ENCODE measurements at regions not wholly inside any gene's neighbourhood (a gene's known extent, or its start where the extent isn't known, plus 50 kb on each side); places are given as distances from the start of the nearest gene placed in this dataset.

- no peak for ATAC-seq
These were observed 104.5 kb downstream of the NGF start for GRCh38 chr1:115233598-115233997.

DNA sequence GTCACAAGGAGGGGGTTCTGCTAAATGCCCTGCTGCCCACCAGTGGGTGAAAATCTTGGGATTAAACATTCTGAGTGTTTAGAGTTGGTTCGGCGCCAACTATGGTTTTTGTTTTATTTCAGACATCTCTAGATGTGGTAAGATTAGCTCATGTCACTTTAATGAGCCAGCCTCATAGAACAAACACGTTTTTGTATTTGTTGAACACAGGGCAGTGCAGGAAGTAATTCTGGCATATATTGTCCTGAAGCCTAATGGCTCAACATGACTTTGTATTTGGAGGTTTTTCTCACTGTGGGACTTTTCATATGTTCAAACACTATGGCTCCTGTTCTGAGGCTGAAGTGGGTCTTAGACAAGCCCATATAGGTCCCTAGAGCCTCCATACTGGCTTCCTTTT, 107.8 kb downstream of the NGF start:
- no peaks in the 10 kb centered on the region for H3K4me1 ChIP-seq
- TF ChIP-seq, protein P1, sequence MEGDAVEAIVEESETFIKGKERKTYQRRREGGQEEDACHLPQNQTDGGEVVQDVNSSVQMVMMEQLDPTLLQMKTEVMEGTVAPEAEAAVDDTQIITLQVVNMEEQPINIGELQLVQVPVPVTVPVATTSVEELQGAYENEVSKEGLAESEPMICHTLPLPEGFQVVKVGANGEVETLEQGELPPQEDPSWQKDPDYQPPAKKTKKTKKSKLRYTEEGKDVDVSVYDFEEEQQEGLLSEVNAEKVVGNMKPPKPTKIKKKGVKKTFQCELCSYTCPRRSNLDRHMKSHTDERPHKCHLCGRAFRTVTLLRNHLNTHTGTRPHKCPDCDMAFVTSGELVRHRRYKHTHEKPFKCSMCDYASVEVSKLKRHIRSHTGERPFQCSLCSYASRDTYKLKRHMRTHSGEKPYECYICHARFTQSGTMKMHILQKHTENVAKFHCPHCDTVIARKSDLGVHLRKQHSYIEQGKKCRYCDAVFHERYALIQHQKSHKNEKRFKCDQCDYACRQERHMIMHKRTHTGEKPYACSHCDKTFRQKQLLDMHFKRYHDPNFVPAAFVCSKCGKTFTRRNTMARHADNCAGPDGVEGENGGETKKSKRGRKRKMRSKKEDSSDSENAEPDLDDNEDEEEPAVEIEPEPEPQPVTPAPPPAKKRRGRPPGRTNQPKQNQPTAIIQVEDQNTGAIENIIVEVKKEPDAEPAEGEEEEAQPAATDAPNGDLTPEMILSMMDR (IDR thresholded peaks at IDR 0.05) = no peak
- H3K27me3 ChIP-seq = no peaks in the 10 kb centered on the region
- no peak overlapping the region for H3K27ac ChIP-seq
- H3K9me3 ChIP-seq = no peaks in the 10 kb centered on the region
- no peaks in the 10 kb centered on the region for H3K36me3 ChIP-seq
- intact Hi-C loops (cut with DNase I) = no loop called here
- no peak for DNase-seq
- no peak for ATAC-seq
- no peak overlapping the region for H3K4me3 ChIP-seq

More at GRCh38 chr1:115233598-115233997, 104.5 kb downstream of the NGF start:
- TF ChIP-seq, protein P1 (IDR thresholded peaks at IDR 0.05) = no peak
- H3K9me3 ChIP-seq = no peaks in the 10 kb centered on the region
- H3K27ac ChIP-seq = no peak overlapping the region
- no peaks in the 10 kb centered on the region for H3K4me1 ChIP-seq
- no peak for DNase-seq
- intact Hi-C loops (cut with DNase I) = no loop called here
- H3K36me3 ChIP-seq = no peaks in the 10 kb centered on the region
- no peak overlapping the region for H3K4me3 ChIP-seq
- H3K27me3 ChIP-seq = no peaks in the 10 kb centered on the region

DNA sequence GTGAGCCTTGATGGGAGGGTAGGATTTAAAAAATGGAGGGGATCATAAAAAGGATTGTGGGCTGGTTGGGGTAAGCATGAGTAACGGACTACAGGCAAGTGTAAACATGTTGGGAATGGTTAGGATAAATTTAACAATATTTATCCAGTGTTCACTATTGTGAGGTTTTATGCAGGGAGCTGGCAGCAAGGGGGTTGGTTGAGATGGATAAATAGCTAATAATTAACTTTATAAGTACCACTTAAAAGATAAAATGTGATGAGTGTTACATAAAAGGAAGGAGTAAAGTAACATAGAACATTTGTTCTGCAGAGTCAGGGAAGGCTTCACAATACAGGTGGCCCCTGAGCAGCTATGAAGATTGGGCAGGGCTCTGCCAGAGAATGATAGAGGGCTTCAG, 109.0 kb downstream of the NGF start:
- TF ChIP-seq, protein P1 (IDR thresholded peaks at IDR 0.05) = no peak
- DNase-seq (peak in 1 of 4 donors; percentile 15), ATAC-seq (peak; percentile 71)
- H3K4me3 ChIP-seq = no peak overlapping the region
- intact Hi-C loops (cut with DNase I) = no loop called here
- no peaks in the 10 kb centered on the region for H3K4me1 ChIP-seq
- H3K36me3 ChIP-seq = no peaks in the 10 kb centered on the region
- H3K27ac ChIP-seq = no peak overlapping the region
- no peaks in the 10 kb centered on the region for H3K9me3 ChIP-seq
- no peaks in the 10 kb centered on the region for H3K27me3 ChIP-seq

DNA sequence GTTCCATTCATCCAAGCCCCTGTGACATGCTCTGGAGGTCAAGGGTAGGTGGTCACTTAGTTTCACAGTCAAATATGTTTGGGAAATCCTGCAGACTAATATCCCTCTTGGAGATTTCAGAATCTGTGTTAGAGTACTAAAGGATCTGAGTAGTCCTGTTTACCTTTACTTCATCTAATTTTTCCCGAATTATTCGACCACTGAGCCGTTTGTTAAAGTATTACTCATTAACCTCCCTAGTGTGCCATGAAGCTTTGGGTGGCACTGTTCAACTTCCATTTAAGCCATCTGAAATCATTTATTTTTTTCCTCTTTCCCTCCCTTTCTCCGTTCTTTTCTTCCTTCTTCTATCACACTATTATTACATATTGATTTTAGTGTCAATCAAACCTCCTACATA, 109.9 kb downstream of the NGF start:
- Histone ChIP-seq H3K27ac (no peak overlapping the region), H3K27me3 (no peaks in the 10 kb centered on the region), H3K4me1 (no peaks in the 10 kb centered on the region), H3K9me3 (no peaks in the 10 kb centered on the region), H3K36me3 (no peaks in the 10 kb centered on the region), H3K4me3 (no peak overlapping the region)
- ATAC-seq (no peak), DNase-seq (no peak)
- intact Hi-C loops (cut with DNase I) = no loop called here
- TF ChIP-seq, protein P1 (IDR thresholded peaks at IDR 0.05) = no peak

DNA sequence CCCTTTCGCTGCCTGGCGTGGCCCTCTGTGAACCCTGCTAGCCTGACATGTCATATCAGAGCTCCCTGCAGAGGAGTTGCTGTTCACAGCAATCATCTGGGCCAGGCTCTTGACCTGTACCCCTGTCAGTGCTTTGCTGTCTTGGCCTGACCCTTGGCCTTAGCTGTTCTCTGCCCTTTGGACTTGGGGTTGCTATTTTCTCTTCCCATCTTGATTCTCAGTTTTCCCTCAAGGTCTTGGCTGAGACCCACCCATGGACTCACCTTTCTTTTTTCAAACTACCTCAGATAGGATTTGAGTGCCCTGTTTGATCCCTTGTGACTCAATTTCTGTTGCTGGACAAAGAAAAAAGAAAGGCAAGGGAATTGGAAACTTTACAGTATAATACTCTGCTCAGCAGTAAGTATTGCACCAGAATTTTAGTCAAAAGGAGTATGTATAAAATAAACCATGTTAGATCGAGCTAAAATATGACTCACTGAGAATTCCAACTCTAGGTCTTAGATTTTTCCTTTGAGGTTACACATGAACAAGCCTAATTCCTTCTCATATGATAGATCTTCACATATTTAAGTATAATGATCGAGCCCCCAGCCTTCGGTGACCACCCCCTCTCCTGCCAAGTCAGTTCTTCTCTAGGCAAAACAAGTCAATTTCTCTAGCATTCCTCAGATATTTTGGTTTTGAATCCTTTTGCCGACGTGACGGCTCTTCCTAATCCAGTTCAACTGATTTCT, 110.5 kb downstream of the NGF start:
- intact Hi-C loops (cut with DNase I) = no loop called here
- TF ChIP-seq, protein P1 (IDR thresholded peaks at IDR 0.05) = no peak

More for the DNA sequence above, 110.5 kb downstream of the NGF start:
- no peaks in the 10 kb centered on the region for H3K9me3 ChIP-seq
- no peak for ATAC-seq
- no peak for DNase-seq
- H3K27me3 ChIP-seq = no peaks in the 10 kb centered on the region
- no peak overlapping the region for H3K27ac ChIP-seq
- no peaks in the 10 kb centered on the region for H3K36me3 ChIP-seq
- H3K4me3 ChIP-seq = no peak overlapping the region
- H3K4me1 ChIP-seq = no peaks in the 10 kb centered on the region
